RKO (cell line): ENCODE measurements at regions not wholly inside any gene's neighbourhood (a gene's known extent, or its start where the extent isn't known, plus 50 kb on each side); places are given as distances from the start of the nearest gene placed in this dataset.

Source experiments
- DNase-seq: peaks from one replicate; pipeline ENCODE4 v3.0.0-alpha.2; 2016; ENCODE audit warnings: low spot score

DNA sequence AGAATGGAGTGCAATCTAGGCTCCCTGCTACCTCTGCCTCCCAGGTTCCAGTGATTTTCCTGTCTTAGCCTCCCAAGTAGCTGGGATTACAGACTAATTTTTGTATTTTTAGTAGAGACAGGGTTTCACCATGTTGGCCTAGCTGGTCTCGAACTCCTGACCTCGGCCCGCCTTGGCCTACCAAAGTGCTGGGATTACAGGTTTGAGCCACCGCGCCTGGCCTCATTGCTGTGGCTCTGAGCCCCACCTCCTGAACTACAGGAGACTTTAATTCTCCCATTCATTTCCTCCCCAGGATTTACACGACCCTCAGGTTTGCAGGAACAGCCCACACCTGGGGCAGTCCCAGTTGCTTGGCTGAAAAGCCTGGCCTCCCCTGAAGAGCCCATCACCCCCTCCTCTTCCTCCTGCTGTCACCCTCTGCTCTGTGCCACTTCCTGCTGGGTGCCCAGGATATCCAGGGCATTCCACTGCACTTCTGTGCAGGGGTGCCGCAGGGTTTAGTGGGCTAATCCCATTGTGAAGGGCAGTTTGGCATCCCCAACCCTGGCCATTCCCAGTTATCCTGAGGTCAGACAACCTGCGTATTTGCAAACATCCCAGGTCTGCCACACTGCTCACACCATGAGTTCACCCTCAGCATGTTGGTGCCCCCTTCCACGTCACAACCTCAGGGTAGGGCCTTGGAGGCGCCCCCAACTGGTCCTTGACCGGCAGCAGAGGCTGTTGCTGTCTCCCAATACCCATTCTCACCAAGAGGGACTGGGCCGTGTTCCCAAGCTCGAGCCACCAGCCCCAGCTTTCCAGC, 265.0 kb upstream of the IRX4 start:
- DNase-seq, result no peak

DNA sequence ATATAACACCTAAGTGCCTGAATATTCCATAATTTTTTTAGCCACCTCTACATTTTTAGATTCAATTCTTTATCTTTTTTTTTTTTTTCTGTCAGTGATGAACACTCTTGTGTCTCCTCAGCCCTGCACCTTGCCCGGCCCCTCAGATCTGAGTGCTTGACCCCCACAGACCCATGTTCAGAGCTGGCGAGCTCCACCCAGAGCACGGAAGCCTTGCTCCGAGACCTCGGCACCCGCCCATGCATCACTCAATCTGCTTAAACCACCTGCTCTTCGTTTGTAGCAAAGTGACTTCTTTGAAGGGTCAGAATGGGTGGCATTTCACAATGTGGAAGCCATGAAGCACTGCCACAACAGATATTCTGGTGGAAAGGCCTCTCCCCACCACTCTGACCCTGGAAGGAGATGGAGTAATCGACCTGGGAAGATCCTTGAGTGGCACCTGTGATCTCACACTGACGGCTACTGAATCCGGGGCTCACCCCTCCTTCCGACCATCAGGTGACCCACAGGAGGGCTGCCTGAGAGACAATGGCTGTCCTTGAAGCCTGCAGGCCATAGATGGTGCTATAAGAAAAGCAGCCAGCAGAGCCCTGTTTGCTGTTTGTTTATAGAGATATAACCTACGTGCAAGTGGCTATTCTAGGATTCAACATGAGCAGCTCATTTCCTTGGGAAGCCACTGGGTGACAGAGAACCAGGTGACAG, 261.1 kb upstream of the IRX4 start:
- DNase-seq, result no peak

DNA sequence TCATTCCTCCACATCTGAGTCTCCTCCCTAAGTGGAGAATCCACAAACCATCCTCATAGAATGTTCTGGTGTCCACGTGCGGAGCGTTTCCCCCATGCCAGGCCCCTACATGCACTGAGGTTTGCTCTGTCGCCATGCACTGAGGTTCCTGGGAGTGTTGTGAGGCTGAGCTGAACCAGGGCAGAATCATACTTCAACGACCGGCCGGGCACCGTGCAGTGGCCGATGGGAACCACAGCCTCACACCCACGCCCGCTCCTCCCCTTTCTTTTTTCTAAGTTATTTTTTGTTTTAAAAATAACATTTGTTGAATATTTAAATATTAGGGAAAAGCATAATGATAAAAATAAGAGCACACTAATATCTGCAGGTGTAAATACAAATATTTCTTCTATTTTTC, 260.4 kb upstream of the IRX4 start:
- DNase-seq, result no peak

DNA sequence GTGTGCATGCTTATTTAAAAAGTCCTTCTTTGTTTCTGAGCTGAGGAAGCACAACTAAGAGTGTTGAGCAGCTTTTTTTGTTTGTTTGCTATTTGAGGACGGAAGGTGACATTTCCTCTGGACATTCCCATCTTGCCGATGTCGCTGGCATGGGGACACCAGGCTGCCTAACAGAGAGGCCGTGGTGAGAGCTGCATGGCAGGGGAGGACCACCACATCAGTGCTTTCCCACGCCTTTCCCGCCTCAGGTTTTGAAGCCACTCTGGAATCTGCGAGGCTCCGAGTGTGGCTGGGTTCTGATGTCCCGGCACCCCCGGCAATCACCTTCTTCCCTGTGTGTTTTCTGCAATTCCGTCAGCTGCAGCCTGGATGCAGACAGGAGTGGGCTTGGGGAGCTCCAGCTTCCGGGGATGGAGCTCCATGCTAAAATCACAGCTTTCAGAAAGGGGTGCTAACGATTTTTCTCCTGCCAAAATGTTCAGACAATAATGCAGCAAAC, 259.8 kb upstream of the IRX4 start:
- DNase-seq, result no peak

DNA sequence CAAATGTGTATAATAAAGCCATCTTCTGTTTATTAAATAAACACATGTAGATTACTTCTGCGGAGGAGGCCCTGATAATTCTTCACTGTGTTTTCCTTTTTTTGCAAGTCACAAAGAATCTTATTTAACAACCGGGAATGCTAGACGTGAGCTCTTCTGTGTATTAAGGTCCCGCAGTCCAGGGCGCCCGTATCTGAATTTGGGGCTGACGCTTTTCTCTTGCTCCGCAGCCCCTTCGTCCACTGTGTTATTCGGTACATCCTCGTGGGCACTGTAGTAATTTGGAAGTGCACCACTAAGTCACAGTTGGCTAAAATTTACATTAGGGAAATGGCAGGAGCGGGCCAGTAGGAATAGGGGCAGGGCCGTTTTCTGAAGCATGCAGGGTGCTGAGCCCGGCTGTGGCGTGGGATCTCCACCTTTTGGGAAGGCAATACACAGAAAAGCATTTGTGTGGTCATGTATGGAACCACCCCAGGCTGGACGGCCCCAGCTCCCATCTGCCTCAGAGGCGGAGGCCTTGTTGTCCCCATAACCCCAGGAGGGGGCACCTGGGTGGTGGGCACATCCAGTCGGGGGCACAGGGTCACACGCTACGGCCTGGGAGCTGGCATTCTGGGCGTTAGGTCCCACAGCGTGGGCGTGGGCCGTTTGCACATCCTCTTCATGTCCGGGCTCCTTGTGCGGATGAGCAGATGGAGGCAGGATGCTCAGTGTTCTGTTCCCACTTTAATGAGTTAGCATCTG, 258.7 kb upstream of the IRX4 start:
- DNase-seq, result no peak

DNA sequence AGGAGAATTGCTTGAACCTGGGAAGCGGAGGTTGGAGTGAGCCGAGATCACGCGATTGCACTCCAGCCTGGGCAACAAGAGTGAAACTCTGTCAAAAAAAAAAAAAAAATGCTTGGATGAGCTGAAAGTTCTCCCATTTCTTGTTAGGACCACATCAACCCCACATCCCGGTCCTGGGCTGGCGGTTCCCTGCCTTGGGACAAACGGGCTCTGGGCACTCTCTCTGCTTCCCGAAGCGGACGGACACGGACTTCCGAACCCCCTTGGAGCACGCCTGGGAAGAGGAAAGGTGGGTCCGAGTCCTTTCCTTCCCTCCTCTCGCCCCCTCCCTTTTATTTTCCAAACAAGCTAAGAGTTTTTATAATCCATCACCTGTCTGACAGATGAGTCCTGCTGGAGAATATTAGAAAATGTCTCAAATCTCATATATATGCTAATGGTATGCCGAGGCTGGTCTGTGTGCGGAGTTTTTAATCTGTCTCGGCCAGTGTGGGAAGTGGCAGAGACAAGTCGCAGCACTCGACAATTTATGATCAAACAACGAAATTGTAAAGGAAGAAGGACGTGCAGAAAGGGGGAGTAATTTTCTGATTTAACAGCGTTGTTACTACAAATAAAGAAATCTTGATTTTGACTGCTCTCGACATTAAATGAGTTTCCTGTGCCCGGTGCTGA, 257.9 kb upstream of the IRX4 start:
- DNase-seq, result no peak

DNA sequence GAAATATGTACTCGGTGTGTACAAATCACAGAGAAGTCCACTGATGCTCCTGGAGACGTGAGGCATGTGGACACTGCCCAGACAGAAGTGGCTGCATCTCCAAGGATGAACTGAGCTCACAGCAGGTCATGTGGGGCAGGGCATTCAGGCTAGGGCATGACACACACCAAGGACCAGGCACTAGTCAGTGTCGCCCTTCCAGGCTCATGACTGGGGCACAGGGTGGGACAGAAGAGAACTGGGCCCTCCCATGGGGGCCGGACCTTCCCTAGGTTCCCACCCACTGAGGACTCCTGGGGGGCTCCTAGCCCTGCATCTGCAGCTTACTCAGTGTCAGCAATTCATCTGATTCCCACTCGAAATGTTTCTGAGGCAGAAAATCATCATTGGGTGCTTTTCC, 256.8 kb upstream of the IRX4 start:
- DNase-seq, result no peak

DNA sequence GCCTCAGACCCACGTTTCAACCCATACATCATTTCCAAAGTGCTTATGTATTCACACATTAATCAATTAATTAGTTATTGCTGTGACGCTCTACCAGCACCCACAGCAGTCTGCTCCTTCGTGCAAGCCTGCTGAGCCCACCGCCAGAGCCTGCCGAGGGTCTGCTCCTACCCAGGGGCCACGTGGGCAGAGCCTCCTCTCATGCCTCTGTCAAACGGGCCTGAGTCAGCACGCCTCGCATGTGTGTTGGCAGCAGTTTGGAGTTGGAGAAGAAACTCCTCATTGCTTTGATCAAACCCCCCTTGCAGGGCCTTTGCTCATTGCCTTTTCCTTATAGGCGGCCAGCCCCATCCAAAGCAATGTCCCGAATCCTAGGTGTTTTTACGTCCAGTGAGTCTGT, 256.2 kb upstream of the IRX4 start:
- no peak for DNase-seq

DNA sequence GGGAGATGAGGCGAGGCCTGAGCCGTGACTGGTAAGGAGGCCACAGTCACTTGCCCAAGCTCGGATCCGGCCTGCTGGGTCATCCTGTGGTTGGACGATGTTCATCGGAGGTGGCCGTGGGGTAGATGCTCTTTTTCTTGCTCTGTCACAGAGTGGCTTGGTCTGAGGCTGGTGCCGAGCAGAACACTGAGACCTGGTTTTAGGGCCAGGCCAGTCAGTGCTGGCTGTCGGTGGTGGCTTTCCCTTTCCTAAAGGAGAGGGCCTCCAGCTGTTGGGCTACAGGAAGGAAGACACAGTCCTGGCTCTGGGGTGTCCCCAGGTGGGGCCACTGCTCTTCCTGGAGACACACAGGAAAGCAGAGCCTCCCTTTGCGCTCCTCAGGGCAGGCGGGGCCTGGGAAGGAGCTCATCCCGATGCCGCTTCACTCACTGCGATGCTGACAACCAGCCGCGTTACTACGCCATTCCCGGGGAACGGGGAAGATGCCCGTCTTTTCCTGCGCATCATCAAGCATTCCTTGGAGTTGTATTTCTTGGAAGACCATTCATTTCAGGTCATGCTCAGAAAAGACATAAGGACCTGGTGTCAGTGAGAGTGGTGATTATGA, 254.8 kb upstream of the IRX4 start:
- DNase-seq, result no peak

DNA sequence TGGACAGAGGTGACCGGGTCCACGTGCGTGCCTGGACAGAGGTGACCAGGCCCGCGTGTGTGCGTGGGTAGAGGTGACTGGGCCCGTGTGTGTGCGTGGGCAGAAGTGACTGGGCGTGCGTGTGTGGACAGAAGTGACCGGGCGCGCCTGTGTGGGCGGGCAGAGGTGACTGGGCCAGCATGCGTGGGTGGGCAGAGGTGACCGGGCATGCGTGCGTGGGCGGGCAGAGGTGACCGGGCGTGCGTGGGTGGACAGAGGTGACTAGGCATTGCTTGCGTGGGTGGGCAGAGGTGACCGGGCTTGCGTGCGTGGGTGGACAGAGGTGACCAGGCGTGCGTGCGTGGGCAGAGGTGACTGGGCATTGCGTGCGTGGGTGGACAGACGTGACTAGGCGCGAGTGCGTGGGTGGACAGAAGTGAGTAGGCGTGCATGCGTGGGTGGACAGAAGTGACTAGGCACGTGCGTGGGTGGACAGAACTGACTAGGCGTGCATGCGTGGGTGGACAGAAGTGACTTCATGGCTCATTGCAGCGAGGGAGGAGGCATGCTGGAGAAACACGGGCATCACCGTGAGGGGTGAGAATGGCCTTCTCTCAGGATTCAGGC, 254.1 kb upstream of the IRX4 start:
- DNase-seq, result peak; percentile 8

DNA sequence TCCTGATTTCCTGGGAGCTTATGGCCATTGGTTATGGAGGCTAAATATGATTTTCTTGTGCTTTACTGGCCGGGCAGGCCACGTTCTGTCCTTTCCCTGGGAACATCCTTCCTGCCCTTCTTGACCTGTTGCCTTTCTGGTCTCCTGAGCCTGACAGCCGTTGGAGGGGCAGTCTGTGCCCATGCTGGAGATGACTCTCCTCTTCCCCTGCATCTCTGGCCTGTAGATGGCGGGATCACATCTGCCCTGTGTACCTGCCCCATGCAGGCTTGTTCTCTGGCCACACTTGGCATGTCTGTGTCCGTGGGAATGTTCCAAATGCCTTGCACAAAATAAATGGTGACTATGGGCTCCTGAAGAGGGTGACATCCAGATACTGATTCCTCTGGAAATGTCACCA, 253.1 kb upstream of the IRX4 start:
- no peak for DNase-seq

DNA sequence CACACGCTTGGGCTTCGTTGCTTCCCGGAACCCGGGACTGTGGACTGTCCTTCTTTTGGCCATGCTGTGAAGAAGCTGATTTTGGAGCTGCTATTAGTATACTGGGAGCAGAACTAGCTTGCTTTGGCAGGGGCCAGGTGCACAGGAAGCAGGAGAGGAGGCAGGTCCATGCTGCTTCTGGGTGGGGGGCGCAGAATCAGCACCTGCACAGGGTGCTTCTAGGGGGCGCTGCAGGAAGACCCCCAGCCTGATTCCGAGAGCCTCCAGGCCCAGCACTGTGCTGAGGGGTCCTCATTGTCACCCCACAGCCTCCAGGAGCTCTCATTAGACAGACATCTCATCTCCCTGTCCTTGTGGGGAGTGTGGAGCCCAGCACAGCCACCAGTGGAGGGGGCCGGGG, 252.6 kb upstream of the IRX4 start:
- no peak for DNase-seq

DNA sequence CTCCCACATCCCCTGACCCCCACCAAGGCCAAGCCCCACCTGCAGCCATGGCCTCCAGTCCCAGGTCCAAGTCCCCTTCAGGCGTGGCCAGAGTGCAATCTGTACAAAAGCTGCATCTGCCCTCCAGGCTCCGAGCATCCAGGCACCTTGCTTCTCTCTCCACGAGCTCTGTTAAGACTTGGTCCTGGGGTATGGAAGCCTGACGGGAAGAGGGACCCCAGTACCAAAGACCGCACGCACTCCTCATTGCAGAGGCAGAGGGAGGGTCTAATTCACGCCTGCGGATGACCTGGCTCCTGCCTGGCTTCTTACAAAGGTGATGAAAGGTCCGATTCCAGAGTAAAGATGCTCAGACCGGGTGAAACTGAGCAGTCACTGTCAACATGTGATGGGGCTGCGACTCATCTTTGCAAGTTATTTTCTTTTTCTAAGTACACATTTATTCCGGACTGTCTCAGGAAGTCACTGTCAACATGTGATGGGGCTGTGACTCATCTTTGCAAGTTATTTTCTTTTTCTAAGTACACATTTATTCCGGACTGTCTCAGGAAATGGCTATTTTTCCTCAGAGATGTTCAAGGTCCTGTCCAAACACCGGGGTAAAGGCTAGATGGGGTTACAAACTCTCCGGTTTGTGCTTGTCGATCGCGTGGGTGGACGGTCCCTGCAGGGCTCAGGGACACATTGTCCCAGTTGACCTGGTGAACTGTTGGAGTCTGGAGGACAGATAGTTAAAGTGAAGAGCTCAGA, 252.0 kb upstream of the IRX4 start:
- DNase-seq, result no peak

DNA sequence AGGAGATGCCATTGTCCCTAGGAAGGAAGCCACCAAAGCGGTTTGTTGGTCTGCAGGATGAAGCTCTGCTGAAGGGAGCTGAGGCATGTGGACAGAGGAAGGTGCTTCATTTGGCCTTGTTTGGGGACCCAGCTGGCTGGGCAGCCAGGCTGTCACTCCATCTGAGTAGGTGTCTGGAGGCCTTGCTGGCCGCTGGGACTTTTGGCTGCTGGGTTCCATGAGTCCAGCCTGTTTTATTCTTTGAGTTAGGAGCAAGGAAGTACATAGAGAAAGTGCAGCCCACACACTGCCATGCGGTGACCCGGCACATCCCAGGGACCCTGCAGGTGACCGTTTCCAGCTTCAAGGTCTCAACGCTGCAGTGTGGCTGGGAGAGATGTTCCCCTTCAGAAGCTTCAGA, 251.2 kb upstream of the IRX4 start:
- no peak for DNase-seq

DNA sequence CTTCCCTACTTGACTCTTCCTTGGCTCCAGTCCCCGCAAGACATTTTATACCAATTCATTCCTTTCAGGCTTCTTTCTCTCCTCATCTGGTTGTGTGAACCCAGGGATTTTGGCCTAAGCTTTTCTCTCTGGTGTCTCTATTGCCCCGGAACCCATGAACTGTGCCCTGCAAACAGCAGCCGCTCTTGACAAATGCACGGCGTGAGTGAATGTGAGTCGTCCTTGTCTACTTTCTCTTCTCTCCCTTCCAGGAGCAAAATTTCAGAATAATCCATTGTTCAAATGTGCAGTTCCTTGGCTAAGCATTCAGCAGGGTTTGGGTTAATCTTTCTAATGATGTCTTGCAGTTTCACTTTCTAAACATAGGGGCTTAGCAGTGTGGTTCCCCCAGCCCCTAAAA, 250.4 kb upstream of the IRX4 start:
- no peak for DNase-seq

DNA sequence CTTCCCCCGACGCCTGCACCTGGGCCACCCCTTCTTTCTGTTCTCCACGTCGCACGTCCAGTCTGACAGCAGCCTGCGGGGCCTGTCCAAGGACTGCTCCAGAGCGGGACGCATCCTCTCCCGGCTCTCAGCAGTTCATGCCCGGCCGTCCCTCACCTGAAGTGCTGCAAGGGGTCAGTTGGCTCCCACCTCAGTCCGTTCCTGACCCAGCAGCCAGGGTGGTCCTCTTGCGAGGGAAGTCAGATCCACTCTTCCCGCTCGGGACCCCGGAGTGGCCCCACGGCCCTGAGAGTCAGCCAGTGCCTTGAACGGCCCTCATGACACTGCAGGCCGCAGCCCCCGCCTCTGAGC, 249.7 kb upstream of the IRX4 start:
- no peak for DNase-seq

DNA sequence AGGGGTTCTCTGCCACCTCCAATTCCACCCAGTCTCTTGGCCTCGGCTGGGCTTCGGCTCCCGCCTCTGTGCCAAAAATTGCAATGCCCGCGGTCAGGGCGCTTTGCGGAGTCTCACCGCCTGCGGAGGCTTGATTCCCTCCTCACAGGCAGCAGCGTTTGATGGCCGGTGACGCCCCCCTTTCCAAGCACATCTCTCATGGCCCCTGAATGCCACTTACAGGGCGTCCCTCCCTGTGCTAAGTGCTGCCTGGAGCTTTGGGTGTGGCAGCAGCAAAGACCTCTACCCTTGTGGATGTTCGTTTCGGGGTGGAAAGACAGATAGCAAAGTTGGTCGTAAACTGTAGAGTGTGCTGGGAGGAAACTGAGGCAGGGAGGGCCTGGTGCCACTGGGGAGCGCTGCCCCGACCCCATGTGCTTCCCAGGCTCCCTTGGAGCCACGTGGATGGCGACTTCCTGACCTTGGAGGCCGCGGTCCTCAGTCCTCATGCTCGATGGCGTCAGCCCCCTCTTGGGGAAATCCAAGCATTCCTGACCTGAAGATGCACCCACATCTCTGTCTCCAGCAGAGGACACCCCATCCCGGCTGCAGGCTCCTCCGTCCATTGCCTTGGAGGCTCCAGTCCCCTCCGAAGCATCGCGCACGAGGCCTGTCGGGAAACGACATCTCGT, 249.2 kb upstream of the IRX4 start:
- DNase-seq, result no peak

DNA sequence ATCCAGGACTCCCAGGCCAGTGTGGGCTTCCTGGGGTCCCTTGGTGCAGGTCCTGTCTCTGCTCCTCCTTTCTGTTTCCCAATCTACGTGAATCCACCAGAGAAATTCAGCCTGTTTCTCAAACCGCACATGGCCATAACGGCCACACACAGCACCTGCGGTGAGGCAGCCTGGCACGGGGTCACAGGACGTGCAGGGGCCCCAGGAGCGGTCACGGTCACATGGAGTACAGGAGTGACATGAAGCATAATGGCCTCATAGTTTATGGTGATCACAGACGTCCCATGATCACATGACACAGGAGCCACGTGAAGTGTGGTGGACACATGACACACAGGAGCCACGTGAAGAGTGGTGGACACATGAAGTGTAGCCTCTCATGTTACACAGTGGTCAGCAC, 248.5 kb upstream of the IRX4 start:
- no peak for DNase-seq

DNA sequence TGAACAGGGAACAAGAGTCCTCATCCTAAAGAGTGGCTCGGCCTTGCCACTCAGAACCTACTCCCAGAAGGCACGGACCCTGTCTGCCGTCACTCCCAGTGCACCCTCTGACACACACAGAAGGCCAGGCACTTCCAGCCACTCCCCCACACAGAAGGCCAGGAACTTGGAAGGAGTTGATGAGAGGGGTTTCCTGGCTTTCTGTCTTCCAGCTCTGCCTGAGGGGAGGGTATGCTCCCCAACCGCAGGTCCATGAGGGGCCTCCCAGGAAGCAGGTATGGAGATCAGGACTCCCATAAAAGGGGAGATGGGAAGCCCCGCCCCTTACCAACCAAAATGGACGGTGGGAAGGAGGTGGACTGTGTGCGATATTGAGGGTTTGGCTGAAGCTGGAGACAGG, 247.6 kb upstream of the IRX4 start:
- no peak for DNase-seq

DNA sequence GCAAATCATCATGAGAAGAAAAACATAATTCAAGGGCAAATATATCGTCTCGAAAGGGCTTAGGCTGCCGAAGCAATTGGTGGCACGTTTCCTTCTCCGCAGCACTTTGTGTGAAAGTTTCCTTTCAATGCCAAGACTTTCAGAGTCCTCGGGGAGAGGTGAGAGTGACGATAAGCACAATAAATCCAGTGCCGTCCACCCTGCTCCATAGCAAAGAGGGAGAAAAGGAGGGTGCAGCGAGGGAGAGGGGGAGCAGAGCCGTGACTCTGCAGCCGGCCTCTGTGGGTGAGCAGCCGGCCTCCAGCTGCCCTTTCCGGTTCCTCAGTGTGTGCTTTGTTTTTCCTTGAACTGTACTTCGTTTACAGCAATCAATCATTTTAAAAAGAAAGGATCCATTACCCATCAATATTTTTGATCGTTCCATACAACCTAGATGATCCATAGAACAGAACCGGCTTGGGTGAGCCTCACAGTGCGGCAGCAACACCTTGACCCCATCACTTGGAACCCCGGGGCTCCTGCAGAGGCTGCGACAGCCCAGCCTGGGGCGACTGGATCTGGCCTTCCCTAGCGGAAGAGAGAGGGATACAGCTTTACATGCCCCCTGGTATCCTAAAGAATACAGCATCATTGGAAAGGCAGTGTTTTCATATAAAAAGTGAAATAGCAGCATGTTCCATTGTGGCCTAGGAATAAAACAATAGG, 247.0 kb upstream of the IRX4 start:
- no peak for DNase-seq
